Left lung (tissue), 4 donors: ENCODE measurements at regions not wholly inside any gene's neighbourhood (a gene's known extent, or its start where the extent isn't known, plus 50 kb on each side); places are given as distances from the start of the nearest gene placed in this dataset.
"Not testable (repeated sequence)": the region's sequence is repeated elsewhere in the genome, so short reads cannot be mapped to it uniquely, and the experiment has no call there.

Source experiments
- ATAC-seq: fragments of 200-7000 bp; cut with Tn5 transposase; one replicate; pipeline ENCODE4 v1.9.1; 2020; ENCODE audit warnings: moderate library complexity
- DNase-seq, 4 donors: peaks; one replicate each; pipeline ENCODE4 v3.0.0-alpha.2; 2013 to 2020
- H3K27ac ChIP-seq, 2 donors: fragments of 200-600 bp; sonication (generic) in 1 of 2; one replicate each; pipeline versions ENCODE4 v1.5.0 to v1.8.0; 2020 to 2021
- H3K27me3 ChIP-seq, 2 donors: fragments of 200-600 bp; sonication (generic) in 1 of 2; one replicate each; pipeline versions ENCODE4 v1.5.0 to v1.8.0; 2020 to 2021
- H3K36me3 ChIP-seq, 2 donors: fragments of 200-600 bp; sonication (generic) in 1 of 2; one replicate each; pipeline versions ENCODE4 v1.5.0 to v1.8.0; 2020 to 2021
- H3K4me1 ChIP-seq, 2 donors: fragments of 200-600 bp; one replicate each; pipeline ENCODE4 v1.8.0; 2021
- H3K4me3 ChIP-seq, 2 donors: fragments of 200-600 bp; sonication (generic) in 1 of 2; one replicate each; pipeline versions ENCODE4 v1.5.0 to v1.8.0; 2020 to 2021; ENCODE audit warnings: mild to moderate bottlenecking in 1 of 2
- H3K9me3 ChIP-seq, 2 donors: fragments of 200-600 bp; sonication (generic) in 1 of 2; one replicate each; pipeline versions ENCODE4 v1.5.0 to v1.8.0; 2020 to 2021
- CTCF ChIP-seq, 2 donors: fragments of 200-600 bp; sonication (generic) in 1 of 2; IDR thresholded peaks; one replicate each; pipeline versions ENCODE4 v1.5.0 to v1.8.0; 2021; ENCODE audit warnings: antibody characterized with exemption in 2 of 2
- intact Hi-C, 2 donors: fragments of 100-400 bp; cut with DNase I; formaldehyde crosslinking; loops; one replicate each; pipeline versions ENCODE4 v1.11.2 to v1.14.2; 2022
- donor health status: DM: no; HTN: yes; CAD: no.
- donor health status: DM: no; HTN: no; CAD: no.

DNA sequence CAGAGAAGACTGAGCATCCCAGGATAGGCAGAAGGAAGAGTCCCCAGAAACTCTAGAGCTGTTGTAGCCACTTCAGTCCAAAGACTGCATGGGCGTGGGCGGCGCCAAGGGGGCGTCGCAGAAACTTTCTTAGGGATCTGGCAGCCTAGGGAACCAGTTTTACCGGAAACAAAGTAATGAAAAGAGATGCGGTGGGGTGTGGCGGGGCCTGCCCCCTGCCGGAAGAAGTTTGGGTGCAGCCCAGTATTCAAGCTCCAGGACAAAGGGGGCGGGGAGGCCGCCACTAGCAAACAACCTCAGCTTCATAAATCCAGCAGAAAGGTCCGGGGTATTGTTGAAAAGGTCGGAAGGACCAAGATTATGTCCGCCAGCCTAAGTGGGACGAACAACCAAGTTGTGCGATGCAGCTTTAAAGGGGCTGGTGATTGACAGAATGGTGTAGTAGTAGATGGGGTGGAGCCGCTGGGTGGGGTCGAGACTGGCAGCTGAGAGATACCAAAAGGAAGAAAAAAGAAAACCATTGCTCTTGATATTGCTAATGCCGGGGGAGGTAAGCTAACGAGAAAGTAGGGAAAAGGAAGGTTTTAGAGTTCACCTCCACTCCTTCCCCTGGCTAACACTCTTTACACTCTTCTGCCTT is 190.5 kb downstream of the RRAGB start:
- intact Hi-C loops, result no loop called here
- no peaks in the 10 kb centered on the region for H3K27me3 ChIP-seq
- H3K36me3 ChIP-seq, result no peaks in the 10 kb centered on the region
- H3K4me3 ChIP-seq, result peak overlapping the region; percentile 30 to 60
- peak overlapping the region; percentile 61 to 69 for H3K27ac ChIP-seq
- DNase-seq, result peak; percentile 41 to 82 (median 67)
- peak; percentile 89 for ATAC-seq
- no peaks in the 10 kb centered on the region for H3K9me3 ChIP-seq
- peak; percentile 26 to 49 for TF ChIP-seq CTCF (IDR thresholded peaks at IDR 0.05)
- H3K4me1 ChIP-seq, result no peaks in the 10 kb centered on the region

DNA sequence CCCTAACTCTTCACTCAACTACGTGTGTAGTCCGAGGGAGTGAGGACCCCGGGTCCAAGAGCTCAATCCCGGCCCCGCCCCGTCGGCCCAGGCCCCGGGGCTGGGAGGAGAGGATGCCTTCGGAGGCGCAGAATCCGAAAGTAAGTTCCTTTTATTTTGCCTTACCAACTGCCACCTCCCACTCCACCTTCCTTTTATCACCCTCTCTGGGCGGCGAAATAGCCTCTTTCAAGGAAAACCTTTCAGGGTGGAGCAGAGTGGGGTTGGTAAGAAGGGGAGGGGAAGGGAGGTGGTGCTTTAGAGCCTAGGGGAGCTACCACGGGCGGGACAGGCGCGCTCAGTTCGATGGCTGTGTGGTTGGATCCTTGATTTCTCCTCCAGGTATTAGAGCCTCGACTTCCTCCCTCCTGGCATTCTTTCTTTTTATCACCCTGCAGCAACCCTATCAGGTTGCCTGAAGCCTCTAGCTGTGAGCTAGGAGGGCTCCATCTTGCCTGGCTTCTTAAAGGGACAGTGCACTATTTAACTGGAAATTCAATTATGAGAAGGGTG is 191.2 kb downstream of the RRAGB start:
- peak; percentile 77 for ATAC-seq
- DNase-seq, result peak in 1 of 4 donors; percentile 25

DNA sequence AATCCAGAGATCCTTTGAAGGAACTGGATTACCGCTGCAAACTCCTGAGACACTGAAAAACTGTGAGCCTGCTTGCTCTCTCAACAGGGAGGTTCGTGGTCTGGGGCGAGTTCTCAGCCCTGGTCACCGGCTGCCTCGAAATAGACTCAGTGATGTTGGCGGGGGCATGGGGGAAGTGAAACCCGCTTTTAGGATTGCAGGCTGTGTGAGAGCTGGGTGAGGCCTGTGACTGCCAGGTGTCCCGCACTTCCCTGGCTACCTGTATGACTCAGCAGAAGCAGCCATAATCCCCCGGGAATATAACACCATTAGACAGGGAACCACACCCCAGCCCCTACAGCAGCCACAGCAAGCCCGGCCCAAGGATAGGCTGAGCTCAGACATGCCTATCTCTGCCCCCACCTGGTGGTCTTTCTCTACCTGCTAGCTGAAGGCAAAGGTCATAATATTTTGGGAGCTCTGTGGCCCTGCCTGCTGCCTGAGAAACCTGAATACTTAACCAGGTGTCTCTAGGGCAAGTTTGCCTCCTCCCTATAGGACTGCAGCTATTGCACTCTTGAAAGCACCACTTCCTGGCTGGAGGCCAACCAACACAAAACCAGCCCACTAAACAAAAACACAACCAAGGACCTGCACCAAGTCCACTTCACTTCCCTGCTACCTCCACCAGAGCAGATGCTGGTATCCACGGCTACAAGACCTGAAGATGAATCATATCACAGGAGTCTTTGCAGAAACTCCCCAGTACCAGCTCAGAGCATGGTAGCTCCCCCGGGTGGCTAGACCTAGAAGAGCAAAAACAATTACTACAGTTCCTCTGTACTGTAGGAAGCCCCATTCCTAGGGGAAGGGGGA is 202.0 kb downstream of the RRAGB start:
- DNase-seq, result no peak
- Histone ChIP-seq H3K9me3 (peaks cover 0 to 5% of the 10 kb centered on the region in 2 donors), H3K27ac (no peak overlapping the region), H3K4me3 (no peak overlapping the region), H3K27me3 (no peaks in the 10 kb centered on the region), H3K36me3 (no peaks in the 10 kb centered on the region), H3K4me1 (no peaks in the 10 kb centered on the region)
- TF ChIP-seq CTCF (IDR thresholded peaks at IDR 0.05), result no peak
- intact Hi-C loops, result no loop called here
- no peak for ATAC-seq

More for the DNA sequence above, 191.2 kb downstream of the RRAGB start:
- Histone ChIP-seq H3K4me3 (peak overlapping the region; percentile 30 to 60), H3K4me1 (no peaks in the 10 kb centered on the region), H3K27ac (peak overlapping the region; percentile 61 to 69), H3K27me3 (no peaks in the 10 kb centered on the region), H3K36me3 (no peaks in the 10 kb centered on the region), H3K9me3 (no peaks in the 10 kb centered on the region)
- TF ChIP-seq CTCF (IDR thresholded peaks at IDR 0.05), result no peak
- intact Hi-C loops, result no loop called here

GRCh38 chrX:55924574-55924973 is 207.0 kb downstream of the RRAGB start:
- TF ChIP-seq CTCF (IDR thresholded peaks at IDR 0.05), result no peak
- no peak overlapping the region for H3K4me3 ChIP-seq
- DNase-seq (no peak), ATAC-seq (no peak)
- H3K9me3 ChIP-seq, result peaks cover 0 to 5% of the 10 kb centered on the region in 2 donors
- H3K27ac ChIP-seq, result no peak overlapping the region
- H3K27me3 ChIP-seq, result no peaks in the 10 kb centered on the region
- intact Hi-C loops, result no loop called here
- no peaks in the 10 kb centered on the region for H3K36me3 ChIP-seq
- H3K4me1 ChIP-seq, result no peaks in the 10 kb centered on the region

DNA sequence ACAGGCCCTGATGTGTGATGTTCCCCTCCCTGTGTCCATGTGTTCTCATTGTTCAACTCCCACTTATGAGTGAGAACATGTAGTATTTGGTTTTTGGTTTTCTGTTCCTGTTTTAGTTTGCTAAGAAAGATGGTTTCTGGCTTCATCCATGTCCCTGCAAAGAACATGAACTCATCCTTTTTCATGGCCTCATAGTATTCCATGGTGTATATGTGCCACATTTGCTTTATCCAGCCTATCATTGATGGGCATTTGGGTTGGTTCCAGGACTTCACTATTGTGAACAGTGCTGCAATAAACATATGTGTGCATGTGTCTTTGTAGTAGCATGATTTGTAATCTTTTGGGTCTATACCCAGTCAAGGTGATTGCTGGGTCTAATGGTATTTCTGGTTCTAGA is 211.0 kb downstream of the RRAGB start:
- H3K27ac ChIP-seq, H3K27me3 ChIP-seq, H3K9me3 ChIP-seq, intact Hi-C loops, H3K36me3 ChIP-seq, DNase-seq, H3K4me3 ChIP-seq, H3K4me1 ChIP-seq, ATAC-seq: not testable (repeated sequence)
